Neural cell (in vitro differentiated cells): ENCODE measurements at regions not wholly inside any gene's neighbourhood (a gene's known extent, or its start where the extent isn't known, plus 50 kb on each side); places are given as distances from the start of the nearest gene placed in this dataset.

ENCODE experiments used
- POLR2AphosphoS5 ChIP-seq: IDR thresholded peaks from 2 replicates; pipeline ENCODE4 v1.6.1; 2012
- TF ChIP-seq, protein P1 (sequence below): fragments of 450-650 bp; IDR thresholded peaks from 2 replicates; pipeline ENCODE4 v1.5.1; 2014; ENCODE audit warnings: antibody characterized with exemption, mild to moderate bottlenecking, moderate library complexity; ENCODE audit not compliant: poor library complexity, severe bottlenecking

DNA sequence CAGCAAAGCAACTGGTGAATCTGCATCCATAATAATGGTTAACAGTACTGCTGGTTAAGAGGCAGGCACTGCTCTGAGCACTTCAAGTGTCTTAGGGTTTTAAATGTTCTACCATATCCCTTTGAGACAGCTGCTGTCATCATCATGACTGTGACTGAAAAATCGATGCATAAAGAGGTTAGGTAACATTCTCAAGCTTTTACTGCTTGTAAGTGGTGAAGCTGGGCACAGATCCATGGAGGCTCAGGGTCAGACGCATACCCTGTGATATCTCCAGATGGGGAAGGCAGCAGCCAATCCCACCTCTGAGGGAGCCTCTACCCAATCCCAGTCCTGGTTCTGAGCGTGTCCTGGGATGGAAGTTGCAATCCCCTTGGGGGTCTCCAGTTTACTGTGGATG, 57.6 kb upstream of the SOX9 start:
- no peak for TF ChIP-seq POLR2AphosphoS5
- TF ChIP-seq, protein P1, sequence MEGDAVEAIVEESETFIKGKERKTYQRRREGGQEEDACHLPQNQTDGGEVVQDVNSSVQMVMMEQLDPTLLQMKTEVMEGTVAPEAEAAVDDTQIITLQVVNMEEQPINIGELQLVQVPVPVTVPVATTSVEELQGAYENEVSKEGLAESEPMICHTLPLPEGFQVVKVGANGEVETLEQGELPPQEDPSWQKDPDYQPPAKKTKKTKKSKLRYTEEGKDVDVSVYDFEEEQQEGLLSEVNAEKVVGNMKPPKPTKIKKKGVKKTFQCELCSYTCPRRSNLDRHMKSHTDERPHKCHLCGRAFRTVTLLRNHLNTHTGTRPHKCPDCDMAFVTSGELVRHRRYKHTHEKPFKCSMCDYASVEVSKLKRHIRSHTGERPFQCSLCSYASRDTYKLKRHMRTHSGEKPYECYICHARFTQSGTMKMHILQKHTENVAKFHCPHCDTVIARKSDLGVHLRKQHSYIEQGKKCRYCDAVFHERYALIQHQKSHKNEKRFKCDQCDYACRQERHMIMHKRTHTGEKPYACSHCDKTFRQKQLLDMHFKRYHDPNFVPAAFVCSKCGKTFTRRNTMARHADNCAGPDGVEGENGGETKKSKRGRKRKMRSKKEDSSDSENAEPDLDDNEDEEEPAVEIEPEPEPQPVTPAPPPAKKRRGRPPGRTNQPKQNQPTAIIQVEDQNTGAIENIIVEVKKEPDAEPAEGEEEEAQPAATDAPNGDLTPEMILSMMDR = no peak
